ENCODE measurements at regions not wholly inside any gene's neighbourhood (a gene's known extent, or its start where the extent isn't known, plus 50 kb on each side); places are given as distances from the start of the nearest gene placed in this dataset.

- no peak for FAIRE-seq
- no peak for DNase-seq (ENCODE audit: insufficient read length, low spot score)
- TF ChIP-seq POLR2A (IDR thresholded peaks at IDR 0.05; ENCODE audit: low read depth, low read length) = no peak
Observed at GRCh38 chr22:27132400-27132799, 475.0 kb downstream of the MIAT start.

- no peak for FAIRE-seq
- no peak for TF ChIP-seq POLR2A (IDR thresholded peaks at IDR 0.05; ENCODE audit: low read depth, low read length)
- no peak for DNase-seq (ENCODE audit: insufficient read length, low spot score)
Observed at GRCh38 chr22:27133019-27133431, 475.6 kb downstream of the MIAT start.

- TF ChIP-seq POLR2A (IDR thresholded peaks at IDR 0.05; ENCODE audit: low read depth, low read length) = no peak
- DNase-seq (ENCODE audit: insufficient read length, low spot score) (no peak), FAIRE-seq (no peak)
Observed at GRCh38 chr22:27133681-27134314, 476.4 kb downstream of the MIAT start.

- no peak for TF ChIP-seq POLR2A (IDR thresholded peaks at IDR 0.05; ENCODE audit: low read depth, low read length)
- DNase-seq (ENCODE audit: insufficient read length, low spot score) (peak; percentile 52), FAIRE-seq (no peak)
Observed at GRCh38 chr22:27134315-27134701, 476.9 kb downstream of the MIAT start.

- DNase-seq (ENCODE audit: insufficient read length, low spot score) = peak; percentile 56
- no peak for TF ChIP-seq POLR2A (IDR thresholded peaks at IDR 0.05; ENCODE audit: low read depth, low read length)
- no peak for FAIRE-seq
Observed at GRCh38 chr22:27135031-27135981, 477.9 kb downstream of the MIAT start.

- FAIRE-seq (no peak), DNase-seq (ENCODE audit: insufficient read length, low spot score) (no peak)
- no peak for TF ChIP-seq POLR2A (IDR thresholded peaks at IDR 0.05; ENCODE audit: low read depth, low read length)
Observed at GRCh38 chr22:27136596-27136995, 479.2 kb downstream of the MIAT start.

GRCh38 chr22:27137871-27138337 is 480.5 kb downstream of the MIAT start:
- FAIRE-seq (no peak), DNase-seq (ENCODE audit: insufficient read length, low spot score) (no peak)
- TF ChIP-seq POLR2A (IDR thresholded peaks at IDR 0.05; ENCODE audit: low read depth, low read length) = no peak

- DNase-seq (ENCODE audit: insufficient read length, low spot score) (no peak), FAIRE-seq (no peak)
- no peak for TF ChIP-seq POLR2A (IDR thresholded peaks at IDR 0.05; ENCODE audit: low read depth, low read length)
Observed at GRCh38 chr22:27138471-27138870, 481.1 kb downstream of the MIAT start.

- FAIRE-seq (peak; percentile 69), DNase-seq (ENCODE audit: insufficient read length, low spot score) (peak; percentile 53)
- no peak for TF ChIP-seq POLR2A (IDR thresholded peaks at IDR 0.05; ENCODE audit: low read depth, low read length)
Observed at GRCh38 chr22:27139935-27140511, 482.6 kb downstream of the MIAT start.

GRCh38 chr22:27142286-27142685 is 484.9 kb downstream of the MIAT start:
- TF ChIP-seq POLR2A (IDR thresholded peaks at IDR 0.05; ENCODE audit: low read depth, low read length) = no peak
- FAIRE-seq = no peak
- DNase-seq (ENCODE audit: insufficient read length, low spot score) = no peak

GRCh38 chr22:27144321-27144720 is 486.9 kb downstream of the MIAT start:
- DNase-seq (ENCODE audit: insufficient read length, low spot score) (no peak), FAIRE-seq (no peak)

GRCh38 chr22:27146866-27147633 is 489.7 kb downstream of the MIAT start:
- DNase-seq (ENCODE audit: insufficient read length, low spot score) (no peak), FAIRE-seq (no peak)
- no peak for TF ChIP-seq POLR2A (IDR thresholded peaks at IDR 0.05; ENCODE audit: low read depth, low read length)

More at GRCh38 chr22:27144321-27144720, 486.9 kb downstream of the MIAT start:
- no peak for TF ChIP-seq POLR2A (IDR thresholded peaks at IDR 0.05; ENCODE audit: low read depth, low read length)

- TF ChIP-seq POLR2A (IDR thresholded peaks at IDR 0.05; ENCODE audit: low read depth, low read length) = no peak
- DNase-seq (ENCODE audit: insufficient read length, low spot score) (no peak), FAIRE-seq (no peak)
Observed at GRCh38 chr22:27148055-27148454, 490.7 kb downstream of the MIAT start.
